CD4-positive, alpha-beta T cell treated with Interleukin-2 at 100 ng/mL for 4 hours (primary cell): ENCODE measurements at regions not wholly inside any gene's neighbourhood (a gene's known extent, or its start where the extent isn't known, plus 50 kb on each side); places are given as distances from the start of the nearest gene placed in this dataset.

ENCODE experiments used
- DNase-seq: peaks from one replicate; pipeline ENCODE4 v3.0.0-alpha.2; 2020; ENCODE audit warnings: low spot score

GRCh38 chr14:34128665-34129064 is 177.8 kb upstream of the EGLN3 start:
- DNase-seq = no peak

GRCh38 chr14:34126586-34126985 is 175.7 kb upstream of the EGLN3 start:
- no peak for DNase-seq

- no peak for DNase-seq
These were observed 173.7 kb upstream of the EGLN3 start for GRCh38 chr14:34124585-34124984.

- no peak for DNase-seq
These were observed 171.8 kb upstream of the EGLN3 start for GRCh38 chr14:34122650-34123049.

GRCh38 chr14:34122081-34122480 is 171.2 kb upstream of the EGLN3 start:
- no peak for DNase-seq

- no peak for DNase-seq
These were observed 169.5 kb upstream of the EGLN3 start for GRCh38 chr14:34120185-34120977.

GRCh38 chr14:34119107-34119858 is 168.4 kb upstream of the EGLN3 start:
- DNase-seq = no peak

- DNase-seq = no peak
These were observed 163.1 kb upstream of the EGLN3 start for GRCh38 chr14:34113991-34114390.

- no peak for DNase-seq
These were observed 162.2 kb upstream of the EGLN3 start for GRCh38 chr14:34113005-34113511.

GRCh38 chr14:34111953-34112352 is 161.1 kb upstream of the EGLN3 start:
- DNase-seq = no peak

- DNase-seq = no peak
These were observed 160.6 kb upstream of the EGLN3 start for GRCh38 chr14:34111505-34111904.

GRCh38 chr14:34110531-34110930 is 159.7 kb upstream of the EGLN3 start:
- no peak for DNase-seq

- no peak for DNase-seq
These were observed 156.6 kb upstream of the EGLN3 start for GRCh38 chr14:34107441-34107840.

GRCh38 chr14:34106310-34106709 is 155.4 kb upstream of the EGLN3 start:
- no peak for DNase-seq

GRCh38 chr14:34104489-34105397 is 153.9 kb upstream of the EGLN3 start:
- no peak for DNase-seq

- DNase-seq = no peak
These were observed 152.3 kb upstream of the EGLN3 start for GRCh38 chr14:34103176-34103575.

- no peak for DNase-seq
These were observed 148.8 kb upstream of the EGLN3 start for GRCh38 chr14:34099635-34100034.

GRCh38 chr14:34098985-34099349 is 148.1 kb upstream of the EGLN3 start:
- DNase-seq = no peak

GRCh38 chr14:34098045-34098984 is 147.4 kb upstream of the EGLN3 start:
- peak; percentile 29 for DNase-seq

GRCh38 chr14:34097644-34098043 is 146.8 kb upstream of the EGLN3 start:
- no peak for DNase-seq

- no peak for DNase-seq
These were observed 143.5 kb upstream of the EGLN3 start for GRCh38 chr14:34094384-34094783.
